Suppressor macrophage treated with lipopolysaccharide for 1 hour (primary cell): ENCODE measurements at regions not wholly inside any gene's neighbourhood (a gene's known extent, or its start where the extent isn't known, plus 50 kb on each side); places are given as distances from the start of the nearest gene placed in this dataset.

Source experiments
- DNase-seq, 3 donors: peaks; one replicate each; pipeline ENCODE4 v3.0.0-alpha.2; 2020 to 2022

DNA sequence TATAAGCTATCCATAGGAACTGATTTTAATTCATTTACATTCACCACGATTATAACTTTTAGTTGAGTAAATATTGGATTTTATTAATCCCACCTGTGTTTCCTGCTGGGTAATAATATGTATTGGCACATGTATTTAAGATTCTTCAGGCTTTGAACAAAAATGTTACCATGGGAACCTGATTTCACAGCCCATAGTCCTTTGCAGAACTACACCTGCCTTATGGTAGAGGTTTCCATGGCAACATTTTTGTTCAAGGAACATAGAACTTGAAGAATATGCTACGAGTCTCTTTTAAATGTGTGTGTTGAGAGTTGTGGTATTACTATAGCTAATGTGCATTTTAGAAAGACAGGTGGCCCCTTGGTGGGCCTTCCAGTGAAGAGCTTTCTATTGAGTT, 317.4 kb downstream of the SAMD5 start:
- no peak for DNase-seq

DNA sequence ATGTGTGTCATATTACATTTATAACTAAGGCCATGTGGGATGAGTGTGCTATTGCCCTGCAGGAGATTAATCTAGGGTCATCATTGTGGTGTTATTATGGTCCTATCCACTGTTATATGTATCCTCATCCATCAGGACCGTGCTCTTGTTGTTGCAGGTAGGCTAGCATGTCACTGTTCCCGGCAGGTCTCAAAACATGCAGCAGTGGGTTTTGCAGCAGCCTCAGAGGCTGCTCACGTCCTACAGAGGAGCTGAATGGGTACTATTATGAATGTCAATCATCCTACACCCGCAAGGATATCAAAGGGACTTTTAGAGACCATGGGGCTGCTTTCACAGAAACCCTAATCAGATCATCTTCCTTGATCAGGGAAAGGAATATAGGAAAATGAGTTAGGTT, 318.2 kb downstream of the SAMD5 start:
- no peak for DNase-seq

DNA sequence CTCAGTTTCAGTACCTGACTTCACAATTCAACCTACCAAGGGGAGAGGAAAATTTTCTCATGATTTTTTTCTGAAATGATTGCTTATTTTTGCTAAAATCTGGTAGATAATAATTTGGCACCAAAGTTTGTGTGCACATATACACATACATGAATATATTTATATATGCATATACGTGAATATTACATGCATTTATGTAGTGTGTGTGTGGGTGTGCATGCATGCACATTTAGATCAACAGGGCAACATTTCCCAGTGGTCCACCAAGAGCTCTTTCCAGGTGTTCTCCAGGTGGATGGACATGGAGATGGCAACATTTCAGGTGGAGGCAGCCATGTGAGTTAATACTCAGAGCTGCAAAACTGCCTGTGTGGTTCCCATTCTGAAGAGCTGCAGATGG, 320.9 kb downstream of the SAMD5 start:
- DNase-seq, result no peak

GRCh38 chr6:147829835-147830234, 321.3 kb downstream of the SAMD5 start:
- no peak for DNase-seq

DNA sequence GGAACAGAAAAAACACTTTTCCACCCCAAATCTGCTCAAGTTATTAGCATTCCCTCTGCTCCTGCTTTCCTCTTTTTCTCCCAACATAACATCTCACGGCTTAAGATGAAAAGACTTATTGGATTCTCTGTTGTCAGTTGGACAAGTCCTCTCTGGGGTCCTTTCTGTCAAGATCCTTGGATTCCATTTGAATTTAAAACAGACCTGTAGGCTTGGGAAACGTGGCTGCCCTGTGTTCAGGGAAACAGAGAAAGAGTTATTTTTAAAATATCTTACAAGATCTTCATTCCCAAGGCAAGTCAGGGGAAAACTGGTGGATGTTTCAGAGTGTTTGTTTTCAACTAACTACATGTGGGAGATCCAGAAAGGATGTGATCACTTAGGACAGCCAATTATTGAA, 322.9 kb downstream of the SAMD5 start:
- no peak for DNase-seq

GRCh38 chr6:147833607-147834006, 325.1 kb downstream of the SAMD5 start:
- no peak for DNase-seq

DNA sequence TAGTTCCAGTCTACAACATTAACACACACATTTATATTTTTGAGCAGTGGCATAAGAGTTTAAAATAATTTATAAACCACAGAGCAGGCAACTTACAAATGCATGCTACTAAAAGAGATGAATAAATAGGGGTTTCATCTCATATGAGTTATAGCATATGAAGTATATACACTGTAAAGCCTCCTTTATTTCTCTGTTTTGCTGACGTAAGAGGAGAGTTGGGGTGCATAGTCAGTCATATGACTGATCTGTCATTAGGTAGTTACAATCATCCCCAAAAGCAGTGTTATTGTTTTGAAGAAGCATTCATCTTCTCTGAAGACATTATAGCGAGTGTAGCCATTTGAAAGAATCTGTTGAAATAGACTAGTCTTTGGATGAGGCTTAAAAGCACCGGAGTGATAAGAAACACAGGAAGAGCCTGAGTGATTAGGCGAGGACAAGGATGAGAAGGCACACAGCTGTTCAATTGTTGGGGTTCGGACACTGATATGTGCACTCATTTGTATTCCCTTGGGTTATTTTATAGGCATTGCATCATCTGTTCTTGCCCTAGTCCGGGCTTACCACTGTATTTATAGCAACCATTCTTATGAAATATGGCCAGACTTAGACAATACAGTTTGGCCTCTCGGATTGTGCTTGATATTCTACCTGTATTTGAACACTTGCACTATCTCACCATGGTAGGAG, 325.7 kb downstream of the SAMD5 start:
- no peak for DNase-seq

- no peak for DNase-seq
These were observed 329.1 kb downstream of the SAMD5 start for GRCh38 chr6:147837540-147837939.

DNA sequence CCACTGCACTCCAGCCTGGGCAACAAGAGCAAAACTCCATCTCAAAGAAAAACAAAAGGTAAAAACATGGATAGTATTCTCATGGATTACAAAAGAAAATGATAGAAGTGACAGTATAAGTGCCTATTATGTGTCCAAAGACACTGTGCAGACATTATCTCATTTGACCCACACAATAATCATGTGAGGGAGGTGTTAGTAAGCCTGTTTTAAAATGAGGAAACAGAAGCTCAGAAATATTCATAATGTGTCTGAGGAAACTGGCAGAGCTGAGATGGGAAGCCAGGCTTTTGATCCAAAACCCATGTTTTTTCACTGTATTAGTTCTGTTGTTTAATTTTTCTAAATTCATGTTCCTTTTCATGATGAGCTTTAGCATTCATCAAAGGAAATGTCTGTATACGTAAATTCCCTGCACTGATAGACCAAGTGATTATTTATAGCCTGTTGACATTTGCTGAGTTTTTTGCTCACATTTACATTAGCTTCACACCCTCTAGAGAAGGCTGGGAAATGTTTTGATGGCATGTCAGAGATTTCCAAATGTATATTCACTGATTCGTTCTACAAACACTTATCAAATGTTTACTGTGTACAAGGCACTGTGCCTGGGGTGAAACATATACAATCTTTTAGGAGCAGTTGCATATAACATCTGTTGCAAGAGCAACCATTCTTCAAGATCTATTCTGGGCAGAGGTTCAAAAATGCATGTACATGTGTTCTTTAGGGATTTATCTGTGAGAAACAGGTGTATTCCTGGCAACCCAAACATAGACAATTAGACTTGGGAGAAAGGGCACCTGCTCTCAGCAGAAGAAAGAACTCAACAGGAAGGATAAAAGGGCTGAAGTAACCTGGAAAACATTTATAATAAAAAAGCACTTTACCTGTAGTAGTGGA, 331.5 kb downstream of the SAMD5 start:
- DNase-seq, result no peak

DNA sequence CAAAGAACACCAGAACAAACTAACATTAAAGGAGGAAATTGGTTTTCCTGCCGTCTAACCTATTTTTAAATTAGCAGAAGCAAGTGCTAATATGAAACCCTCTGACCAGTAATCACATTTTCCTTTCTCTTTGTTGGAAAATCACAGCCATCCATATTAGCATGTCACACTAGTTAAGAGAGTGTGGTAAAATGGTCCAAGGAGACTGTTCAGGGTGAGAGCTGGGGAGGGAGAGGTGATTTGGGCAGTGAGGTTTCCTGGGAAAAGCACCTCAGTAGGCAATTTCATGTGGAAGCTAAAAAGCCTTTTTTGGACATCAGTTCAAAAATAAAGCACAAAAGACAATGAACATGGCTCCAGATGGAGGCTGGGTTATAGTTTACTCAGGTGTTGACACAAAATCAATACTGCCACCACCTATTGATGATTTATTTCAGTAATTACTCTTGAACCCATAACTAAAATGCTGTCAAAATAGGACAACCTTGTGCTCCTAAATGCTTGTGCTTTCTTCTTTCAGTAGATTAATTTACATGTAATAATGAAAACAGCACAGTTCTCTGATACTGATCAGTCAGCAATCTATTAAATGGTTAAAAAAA, 333.2 kb downstream of the SAMD5 start:
- DNase-seq, result no peak

DNA sequence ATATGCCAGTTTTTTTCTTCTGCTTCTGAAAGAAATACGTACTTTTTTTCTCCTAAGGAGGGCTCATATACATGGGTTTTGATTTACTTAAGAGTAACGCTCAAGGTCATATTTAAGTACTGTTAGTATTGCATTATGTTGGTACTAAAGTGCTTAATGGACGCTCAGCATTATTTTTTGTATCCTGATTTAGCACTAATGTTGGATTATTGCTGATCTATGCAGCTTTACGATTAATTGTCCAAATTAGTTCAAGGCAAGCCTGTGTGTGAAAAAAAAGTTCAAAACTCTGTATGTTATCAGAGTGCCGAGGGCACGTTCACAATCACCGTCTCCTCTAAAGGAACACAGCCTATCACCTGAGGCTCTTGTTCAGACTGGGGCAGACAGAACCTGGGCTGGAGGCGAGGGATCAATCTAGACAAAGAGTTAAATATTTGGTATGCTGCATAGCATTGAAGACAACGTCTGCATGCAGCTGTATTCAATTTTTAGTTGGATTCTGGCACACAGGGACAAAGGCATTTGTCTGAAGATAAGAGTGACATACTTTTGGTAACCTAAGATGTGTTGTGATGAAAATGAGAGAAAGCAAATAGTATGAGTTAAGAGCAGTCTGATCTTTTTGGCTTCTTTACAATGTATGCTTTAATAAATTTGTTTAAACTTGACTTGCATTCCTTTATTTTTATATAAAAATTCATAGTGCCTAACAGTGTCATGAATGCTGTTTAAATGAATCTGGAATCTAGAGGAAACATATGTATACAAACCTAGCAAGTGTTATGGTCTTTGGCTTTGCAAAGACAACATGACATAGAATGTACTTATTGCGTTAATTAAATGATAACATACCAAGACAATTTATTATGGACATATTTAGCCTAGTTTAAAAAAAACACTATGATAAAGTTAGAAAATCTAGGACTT, 341.2 kb downstream of the SAMD5 start:
- DNase-seq, result no peak

- DNase-seq, result no peak
These were observed 344.3 kb downstream of the SAMD5 start for GRCh38 chr6:147852772-147853171.

DNA sequence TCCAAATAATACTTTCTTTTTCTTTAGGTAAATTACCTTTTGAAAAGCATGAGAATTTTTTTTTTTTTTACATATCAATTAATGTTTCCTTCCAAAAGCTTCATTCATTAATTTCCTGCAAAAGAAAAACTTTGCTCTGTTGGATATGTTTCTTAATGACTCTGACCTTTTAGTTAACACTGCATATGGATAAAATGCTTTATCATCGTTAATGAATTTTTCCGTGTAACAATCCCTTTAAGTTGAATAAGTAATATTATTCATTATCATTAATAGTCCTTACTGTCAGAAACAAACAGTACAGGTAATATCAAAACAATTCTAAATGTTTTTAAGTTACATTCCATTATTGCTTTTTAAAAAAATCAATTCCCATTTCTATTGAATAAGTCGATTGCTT, 345.1 kb downstream of the SAMD5 start:
- no peak for DNase-seq

- DNase-seq, result no peak
These were observed 347.5 kb downstream of the SAMD5 start for GRCh38 chr6:147855803-147856482.

- DNase-seq, result no peak
These were observed 348.2 kb downstream of the SAMD5 start for GRCh38 chr6:147856687-147857086.

DNA sequence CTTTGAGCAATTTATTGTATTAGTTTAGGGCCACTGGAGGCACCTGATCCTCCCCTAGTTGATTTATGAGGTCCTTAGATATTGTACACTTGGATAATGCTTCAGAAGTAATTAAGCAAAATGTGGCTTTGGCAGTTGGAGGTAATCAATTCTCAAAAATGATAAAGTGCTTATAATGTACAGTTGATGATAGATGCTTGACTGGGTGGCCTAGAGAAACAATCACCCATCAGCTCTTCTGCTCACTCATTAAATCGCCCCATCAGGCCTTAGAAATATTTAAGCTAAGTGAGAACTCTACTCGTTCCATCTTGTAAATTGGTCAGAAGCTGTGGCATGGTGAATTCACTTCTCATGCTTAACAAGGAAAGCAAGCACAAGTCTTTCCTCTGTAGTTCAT, 349.9 kb downstream of the SAMD5 start:
- no peak for DNase-seq

GRCh38 chr6:147859071-147859470, 350.6 kb downstream of the SAMD5 start:
- DNase-seq, result no peak

- no peak for DNase-seq
These were observed 353.2 kb downstream of the SAMD5 start for GRCh38 chr6:147861696-147862095.

GRCh38 chr6:147867433-147868226, 359.1 kb downstream of the SAMD5 start:
- no peak for DNase-seq

GRCh38 chr6:147868427-147869190, 360.1 kb downstream of the SAMD5 start:
- DNase-seq, result no peak

- DNase-seq, result no peak
These were observed 360.7 kb downstream of the SAMD5 start for GRCh38 chr6:147869201-147869600.
